ENCODE measurements at regions not wholly inside any gene's neighbourhood (a gene's known extent, or its start where the extent isn't known, plus 50 kb on each side); places are given as distances from the start of the nearest gene placed in this dataset.

DNA sequence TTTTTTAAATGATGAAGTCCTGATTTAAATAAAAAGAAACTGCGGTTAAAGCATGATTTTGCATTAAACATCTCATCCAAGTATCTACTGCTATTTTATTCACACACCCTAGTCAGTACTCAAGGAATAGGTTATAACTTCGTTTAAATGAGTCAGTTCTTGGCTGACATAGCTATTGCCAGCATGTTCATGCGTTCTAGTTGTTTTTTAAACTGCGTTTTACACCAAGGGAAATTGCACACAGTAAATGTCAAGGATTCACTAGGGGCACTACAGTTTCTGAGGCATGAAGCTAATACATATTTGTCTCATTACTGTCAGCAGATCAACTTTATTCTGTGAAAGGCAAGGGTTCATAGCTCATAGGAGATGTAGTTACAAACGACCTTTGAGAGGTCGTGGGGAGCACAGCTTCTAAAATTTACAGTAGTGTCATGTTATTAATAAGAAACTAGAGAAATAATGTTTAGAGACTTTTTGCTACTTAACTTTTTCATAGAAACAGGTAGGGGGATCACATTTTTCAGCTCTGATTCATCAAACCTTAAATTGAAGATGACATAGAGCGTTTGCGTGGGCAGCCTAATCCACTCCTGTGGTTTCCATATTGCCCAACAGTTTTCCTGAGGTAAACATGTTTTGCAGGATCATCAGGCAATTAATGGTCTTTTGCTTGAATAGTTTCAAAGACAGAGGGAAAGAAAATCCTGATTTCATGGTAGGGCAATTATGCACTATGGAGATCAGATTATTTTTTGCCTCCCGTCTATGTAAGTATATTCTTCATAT, 2222.7 kb upstream of the WWC1 start:
- 96 to 97% methylated on average over 8 of the region's 9 CpGs for WGBS, 2 experiments
- H3K4me3 ChIP-seq (ENCODE audit: insufficient read depth, low read depth, low read length), result no peak overlapping the region

DNA sequence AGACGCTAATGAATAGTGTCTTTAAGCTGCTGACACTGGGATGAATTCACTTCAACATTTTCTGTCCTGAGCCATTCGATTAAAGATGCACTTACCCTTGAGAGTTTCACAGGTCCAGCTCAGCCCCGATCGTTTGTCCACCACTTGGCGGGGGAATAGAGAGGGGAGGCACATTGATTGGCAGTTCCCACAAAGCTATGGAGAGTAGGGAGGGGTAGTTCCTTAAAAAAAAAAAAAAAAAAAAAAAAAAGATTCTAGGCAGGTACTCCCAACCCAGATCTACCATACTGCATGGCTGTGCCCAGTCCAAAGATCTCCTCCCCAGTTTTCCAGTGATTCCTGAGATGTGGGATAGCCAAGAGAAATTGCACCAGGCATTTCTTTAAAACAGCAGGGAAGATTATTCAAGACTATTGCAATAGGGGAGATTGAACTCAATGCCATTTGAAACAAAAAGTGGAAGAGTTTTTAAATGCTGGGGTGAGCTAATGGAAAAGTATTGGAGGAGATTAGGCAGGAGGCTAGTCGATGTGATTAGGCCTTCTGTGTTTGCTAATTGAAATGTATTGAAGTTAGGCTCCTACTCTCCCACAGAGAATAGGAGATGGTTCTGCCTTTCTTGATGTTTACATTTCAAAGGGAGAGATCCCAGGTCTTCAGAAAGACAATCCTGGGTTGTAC, 2217.4 kb upstream of the WWC1 start:
- H3K9me3 ChIP-seq (ENCODE audit: control insufficient read depth, low read length), result no peaks in the 10 kb centered on the region
- no peaks in the 10 kb centered on the region for H3K27me3 ChIP-seq (ENCODE audit: control insufficient read depth, insufficient read depth, low read length, poor library complexity, severe bottlenecking)
- peaks cover 17% of the 10 kb centered on the region for H3K4me1 ChIP-seq (ENCODE audit: control insufficient read depth, insufficient read depth, low read length)
- peak overlapping the region; percentile 36 for H3K27ac ChIP-seq (ENCODE audit: insufficient read depth, low read depth, low read length, poor library complexity, severe bottlenecking)
- peak overlapping the region; percentile 18 for H3K4me3 ChIP-seq (ENCODE audit: insufficient read depth, low read depth, low read length)
- no peaks in the 10 kb centered on the region for H3K36me3 ChIP-seq (ENCODE audit: control insufficient read depth, insufficient read depth, low read length)
- 2 to 6% methylated on average over 6 of the region's 6 CpGs for whole genome bisulfite sequencing, 2 experiments

More for the DNA sequence above, 2222.7 kb upstream of the WWC1 start:
- H3K36me3 ChIP-seq (ENCODE audit: control insufficient read depth, insufficient read depth, low read length), result no peaks in the 10 kb centered on the region
- no peaks in the 10 kb centered on the region for H3K9me3 ChIP-seq (ENCODE audit: control insufficient read depth, low read length)
- no peak overlapping the region for H3K27ac ChIP-seq (ENCODE audit: insufficient read depth, low read depth, low read length, poor library complexity, severe bottlenecking)
- H3K4me1 ChIP-seq (ENCODE audit: control insufficient read depth, insufficient read depth, low read length), result peaks cover 17% of the 10 kb centered on the region
- H3K27me3 ChIP-seq (ENCODE audit: control insufficient read depth, insufficient read depth, low read length, poor library complexity, severe bottlenecking), result no peaks in the 10 kb centered on the region

DNA sequence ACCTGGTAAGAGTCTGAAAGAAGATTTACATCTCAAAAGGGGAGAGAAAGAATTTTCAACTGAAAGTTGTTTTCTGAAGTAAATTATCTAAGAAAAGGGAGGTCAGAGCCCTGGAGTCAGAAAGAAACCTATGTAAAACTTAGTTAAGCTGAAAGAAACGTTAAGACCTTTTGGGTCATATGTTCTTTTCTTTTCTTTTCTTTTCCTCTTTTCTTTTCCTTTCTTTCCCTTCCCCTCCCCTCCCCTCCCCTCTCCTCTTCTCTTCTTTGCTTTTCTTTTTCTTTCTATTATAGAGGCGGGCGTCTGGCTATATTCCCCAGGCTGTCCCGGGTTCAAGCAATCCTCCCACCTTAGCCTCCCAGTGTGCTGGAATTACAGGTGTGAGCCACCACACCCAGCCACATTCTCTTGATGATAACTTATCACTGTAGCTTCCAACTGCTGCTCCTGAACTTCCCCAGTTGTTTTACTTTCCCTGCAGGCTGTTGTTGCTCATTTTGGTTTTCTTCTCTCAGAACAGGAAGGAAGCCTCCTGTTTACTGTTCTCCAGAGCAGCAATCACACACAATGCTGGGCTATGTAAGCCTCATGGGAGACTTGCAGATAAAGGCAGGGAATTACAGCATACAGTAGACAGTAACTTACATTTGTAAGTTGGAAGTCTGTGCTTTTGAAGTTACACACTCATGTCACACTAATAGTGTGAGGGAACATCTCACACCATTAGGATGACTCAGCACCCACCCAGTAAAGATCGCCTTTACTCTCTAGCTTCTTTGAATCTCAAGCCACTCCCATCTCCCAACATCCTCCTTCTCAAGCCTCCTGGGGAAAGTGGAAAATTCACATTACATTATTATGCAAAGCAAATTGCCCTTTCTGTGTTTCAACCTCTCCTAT, 2216.6 kb upstream of the WWC1 start:
- no peaks in the 10 kb centered on the region for H3K36me3 ChIP-seq (ENCODE audit: control insufficient read depth, insufficient read depth, low read length)
- no peak overlapping the region for H3K4me3 ChIP-seq (ENCODE audit: insufficient read depth, low read depth, low read length)
- H3K4me1 ChIP-seq (ENCODE audit: control insufficient read depth, insufficient read depth, low read length), result peaks cover 17% of the 10 kb centered on the region
- no peaks in the 10 kb centered on the region for H3K9me3 ChIP-seq (ENCODE audit: control insufficient read depth, low read length)
- H3K27ac ChIP-seq (ENCODE audit: insufficient read depth, low read depth, low read length, poor library complexity, severe bottlenecking), result peak overlapping the region; percentile 19
- no peaks in the 10 kb centered on the region for H3K27me3 ChIP-seq (ENCODE audit: control insufficient read depth, insufficient read depth, low read length, poor library complexity, severe bottlenecking)
- WGBS, 2 experiments, result 7% methylated on average over 5 of the region's 5 CpGs

DNA sequence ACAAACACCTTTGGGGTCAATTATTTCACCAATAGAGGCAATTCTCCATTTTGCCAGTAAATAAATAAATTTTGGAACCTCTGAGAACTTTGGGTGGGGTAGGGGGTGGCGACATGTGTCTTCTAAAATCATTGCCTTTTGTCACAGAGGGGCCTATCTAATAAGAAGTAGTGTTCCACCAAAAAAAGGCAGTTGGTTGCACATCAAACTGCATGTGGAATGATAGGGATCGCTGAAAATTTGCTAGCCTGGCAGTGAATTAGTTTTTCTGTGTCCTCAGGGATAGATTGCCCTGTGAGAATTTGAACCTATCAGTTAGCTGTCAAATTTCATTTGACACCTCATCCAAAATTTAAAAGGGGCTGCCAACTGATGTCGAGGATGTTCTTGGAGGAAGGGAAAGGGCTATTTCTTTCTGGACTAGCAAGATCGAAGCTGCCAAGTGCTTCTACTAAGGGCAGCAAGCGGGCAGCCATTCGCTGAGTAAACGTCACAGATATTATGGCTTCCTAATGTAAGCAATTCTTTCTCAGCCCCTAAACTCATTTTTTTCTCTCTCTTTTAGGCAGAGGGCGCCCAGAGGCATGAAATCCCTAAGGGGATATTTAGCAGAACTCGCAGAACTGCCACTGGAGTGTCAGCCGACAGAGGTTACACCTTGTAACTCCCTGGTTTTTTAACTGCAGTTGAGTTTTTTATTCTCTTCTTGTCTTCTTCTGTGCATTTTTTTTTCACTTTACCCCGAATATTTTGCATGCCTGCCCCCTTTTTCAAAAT, 2208.1 kb upstream of the WWC1 start:
- no peak overlapping the region for H3K27ac ChIP-seq (ENCODE audit: insufficient read depth, low read depth, low read length, poor library complexity, severe bottlenecking)
- H3K27me3 ChIP-seq (ENCODE audit: control insufficient read depth, insufficient read depth, low read length, poor library complexity, severe bottlenecking), result no peaks in the 10 kb centered on the region
- WGBS, 2 experiments, result 68 to 74% methylated on average over 10 to 11 of the region's 11 CpGs
- peaks cover 20% of the 10 kb centered on the region for H3K4me1 ChIP-seq (ENCODE audit: control insufficient read depth, insufficient read depth, low read length)
- H3K36me3 ChIP-seq (ENCODE audit: control insufficient read depth, insufficient read depth, low read length), result no peaks in the 10 kb centered on the region
- no peaks in the 10 kb centered on the region for H3K9me3 ChIP-seq (ENCODE audit: control insufficient read depth, low read length)
- H3K4me3 ChIP-seq (ENCODE audit: insufficient read depth, low read depth, low read length), result no peak overlapping the region

DNA sequence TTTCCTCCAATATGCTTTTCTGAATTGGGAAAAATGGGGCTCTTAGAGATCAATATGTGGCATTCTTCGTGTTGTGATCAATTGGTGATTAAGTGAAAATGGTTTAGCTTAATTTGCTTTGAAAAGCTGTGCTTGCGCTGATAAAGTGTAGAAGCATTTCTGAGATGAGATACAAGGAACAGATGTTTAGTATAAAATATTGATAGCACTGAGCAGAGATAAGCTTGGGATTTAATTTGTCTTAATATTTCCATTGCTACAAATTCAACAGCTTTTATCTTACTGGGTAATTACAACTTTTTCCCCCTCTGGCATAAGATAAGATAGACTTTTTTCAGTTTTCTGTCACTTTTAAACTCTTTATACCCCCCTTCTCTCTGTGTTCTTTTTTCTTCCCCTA, 2204.9 kb upstream of the WWC1 start:
- Histone ChIP-seq H3K4me1 (ENCODE audit: control insufficient read depth, insufficient read depth, low read length) (peaks cover 20% of the 10 kb centered on the region), H3K4me3 (ENCODE audit: insufficient read depth, low read depth, low read length) (no peak overlapping the region), H3K27me3 (ENCODE audit: control insufficient read depth, insufficient read depth, low read length, poor library complexity, severe bottlenecking) (no peaks in the 10 kb centered on the region), H3K9me3 (ENCODE audit: control insufficient read depth, low read length) (no peaks in the 10 kb centered on the region), H3K36me3 (ENCODE audit: control insufficient read depth, insufficient read depth, low read length) (no peaks in the 10 kb centered on the region), H3K27ac (ENCODE audit: insufficient read depth, low read depth, low read length, poor library complexity, severe bottlenecking) (no peak overlapping the region)
- 95 to 98% methylated on average over 2 of the region's 2 CpGs for WGBS, 2 experiments

DNA sequence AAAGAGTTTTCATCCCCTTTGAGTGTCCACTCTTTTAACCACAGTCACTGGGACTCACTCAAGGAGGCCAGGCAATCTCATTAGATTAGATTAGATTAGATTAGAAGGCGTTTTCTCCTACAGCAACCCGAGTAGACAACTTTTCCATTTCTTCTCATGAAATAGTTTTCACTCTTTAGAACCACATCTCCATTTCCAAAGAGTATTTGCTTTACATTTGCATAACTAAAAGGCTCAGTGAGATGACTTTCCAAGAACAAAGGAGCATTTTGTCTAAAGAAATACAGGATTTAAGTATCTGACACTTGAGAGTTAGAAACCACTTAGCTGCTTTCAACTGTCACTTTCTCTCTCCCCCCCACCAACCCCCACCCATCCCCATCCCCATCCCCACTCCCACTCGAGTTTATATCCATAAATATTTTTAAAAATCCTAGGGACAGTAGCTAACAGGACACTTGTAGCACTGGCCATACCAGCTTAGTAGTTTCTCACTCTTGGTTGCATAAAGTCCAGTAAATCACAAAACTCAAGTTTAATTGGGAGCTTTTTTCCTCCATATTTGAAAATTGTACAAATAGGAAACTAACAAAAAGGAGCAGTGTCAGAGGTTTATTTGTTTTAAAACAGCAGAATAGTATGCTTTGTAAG, 2202.9 kb upstream of the WWC1 start:
- no peaks in the 10 kb centered on the region for H3K9me3 ChIP-seq (ENCODE audit: control insufficient read depth, low read length)

DNA sequence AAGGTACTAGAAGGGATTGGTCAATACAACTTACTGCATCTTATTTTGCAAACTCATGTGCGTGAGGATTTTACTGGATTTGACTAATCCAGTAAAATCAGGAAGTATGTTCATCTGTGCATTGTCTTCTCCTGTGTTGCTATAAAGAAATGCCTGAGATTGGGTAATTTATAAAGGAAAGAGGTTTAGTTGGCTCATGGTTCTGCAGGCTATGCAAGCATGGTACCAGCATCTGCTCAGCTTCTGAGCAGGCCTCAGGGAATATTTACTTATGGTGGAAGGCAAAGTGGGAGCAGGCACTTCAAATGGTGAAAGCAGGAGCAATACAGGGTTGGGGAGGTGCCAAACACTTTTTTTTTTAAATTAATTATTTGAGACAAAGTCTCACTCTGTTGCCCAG, 2199.5 kb upstream of the WWC1 start:
- H3K4me3 ChIP-seq (ENCODE audit: insufficient read depth, low read depth, low read length), result no peak overlapping the region
- WGBS, 2 experiments, result 91 to 100% methylated on average over 1 of the region's 1 CpG
- H3K27me3 ChIP-seq (ENCODE audit: control insufficient read depth, insufficient read depth, low read length, poor library complexity, severe bottlenecking), result no peaks in the 10 kb centered on the region

More for the DNA sequence above, 2202.9 kb upstream of the WWC1 start:
- Histone ChIP-seq H3K36me3 (ENCODE audit: control insufficient read depth, insufficient read depth, low read length) (no peaks in the 10 kb centered on the region), H3K4me3 (ENCODE audit: insufficient read depth, low read depth, low read length) (no peak overlapping the region), H3K27ac (ENCODE audit: insufficient read depth, low read depth, low read length, poor library complexity, severe bottlenecking) (no peak overlapping the region), H3K27me3 (ENCODE audit: control insufficient read depth, insufficient read depth, low read length, poor library complexity, severe bottlenecking) (no peaks in the 10 kb centered on the region), H3K4me1 (ENCODE audit: control insufficient read depth, insufficient read depth, low read length) (peaks cover 16% of the 10 kb centered on the region)
- 8% methylated on average over 3 of the region's 3 CpGs for WGBS, 2 experiments

DNA sequence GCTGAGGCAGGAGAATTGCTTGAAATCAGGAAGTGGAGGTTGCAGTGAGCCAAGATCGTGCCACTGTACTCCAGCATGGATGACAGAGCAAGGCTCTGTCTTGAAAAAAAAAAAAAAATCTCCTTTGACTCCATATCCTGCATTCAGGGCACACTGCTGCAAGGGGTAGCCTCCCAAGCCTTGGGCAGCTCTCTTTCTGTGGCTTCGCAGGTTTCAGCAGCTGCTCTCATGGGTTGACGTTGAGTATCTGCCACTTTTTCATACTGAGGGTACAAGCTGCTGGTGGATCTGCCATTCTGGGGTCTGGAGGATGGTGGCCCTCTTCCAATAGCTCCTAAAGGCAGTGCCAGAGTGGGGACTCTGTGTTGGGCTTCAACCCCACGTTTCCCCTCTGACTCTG, 2198.1 kb upstream of the WWC1 start:
- no peaks in the 10 kb centered on the region for H3K36me3 ChIP-seq (ENCODE audit: control insufficient read depth, insufficient read depth, low read length)
- WGBS, 2 experiments, result 93 to 97% methylated on average over 4 of the region's 4 CpGs
- H3K9me3 ChIP-seq (ENCODE audit: control insufficient read depth, low read length), result no peaks in the 10 kb centered on the region
- no peak overlapping the region for H3K4me3 ChIP-seq (ENCODE audit: insufficient read depth, low read depth, low read length)
- H3K27me3 ChIP-seq (ENCODE audit: control insufficient read depth, insufficient read depth, low read length, poor library complexity, severe bottlenecking), result no peaks in the 10 kb centered on the region
- H3K4me1 ChIP-seq (ENCODE audit: control insufficient read depth, insufficient read depth, low read length), result no peaks in the 10 kb centered on the region
- no peak overlapping the region for H3K27ac ChIP-seq (ENCODE audit: insufficient read depth, low read depth, low read length, poor library complexity, severe bottlenecking)

More for the DNA sequence above, 2199.5 kb upstream of the WWC1 start:
- Histone ChIP-seq H3K4me1 (ENCODE audit: control insufficient read depth, insufficient read depth, low read length) (no peaks in the 10 kb centered on the region), H3K36me3 (ENCODE audit: control insufficient read depth, insufficient read depth, low read length) (no peaks in the 10 kb centered on the region), H3K27ac (ENCODE audit: insufficient read depth, low read depth, low read length, poor library complexity, severe bottlenecking) (no peak overlapping the region), H3K9me3 (ENCODE audit: control insufficient read depth, low read length) (no peaks in the 10 kb centered on the region)

DNA sequence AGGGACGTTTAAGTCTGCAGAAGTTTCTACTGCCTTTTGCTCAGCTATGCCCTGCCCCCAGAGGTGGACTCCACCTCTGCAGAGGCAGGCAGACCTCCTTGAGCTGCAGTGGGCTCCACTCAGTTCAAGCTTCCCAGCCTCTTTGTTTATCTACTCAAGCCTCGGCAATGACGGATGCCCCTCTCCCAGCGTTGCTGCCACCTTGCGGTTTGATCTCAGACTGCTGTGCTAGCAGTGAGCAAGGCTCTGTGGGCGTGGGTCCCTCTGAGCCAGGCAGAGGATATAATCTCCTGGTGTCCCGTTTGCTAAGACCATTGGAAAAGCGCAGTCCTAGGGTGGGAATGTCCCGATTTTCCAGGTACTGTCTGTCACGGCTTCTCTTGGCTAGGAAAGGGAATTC, 2188.5 kb upstream of the WWC1 start:
- Histone ChIP-seq H3K9me3 (ENCODE audit: control insufficient read depth, low read length) (no peaks in the 10 kb centered on the region), H3K36me3 (ENCODE audit: control insufficient read depth, insufficient read depth, low read length) (no peaks in the 10 kb centered on the region), H3K27ac (ENCODE audit: insufficient read depth, low read depth, low read length, poor library complexity, severe bottlenecking) (no peak overlapping the region), H3K4me3 (ENCODE audit: insufficient read depth, low read depth, low read length) (no peak overlapping the region), H3K4me1 (ENCODE audit: control insufficient read depth, insufficient read depth, low read length) (no peaks in the 10 kb centered on the region), H3K27me3 (ENCODE audit: control insufficient read depth, insufficient read depth, low read length, poor library complexity, severe bottlenecking) (no peaks in the 10 kb centered on the region)
- WGBS, 2 experiments, result 94 to 96% methylated on average over 10 of the region's 10 CpGs

Data from ectodermal cell (in vitro differentiated cells).